ENCODE measurements at regions not wholly inside any gene's neighbourhood (a gene's known extent, or its start where the extent isn't known, plus 50 kb on each side); places are given as distances from the start of the nearest gene placed in this dataset.

DNA sequence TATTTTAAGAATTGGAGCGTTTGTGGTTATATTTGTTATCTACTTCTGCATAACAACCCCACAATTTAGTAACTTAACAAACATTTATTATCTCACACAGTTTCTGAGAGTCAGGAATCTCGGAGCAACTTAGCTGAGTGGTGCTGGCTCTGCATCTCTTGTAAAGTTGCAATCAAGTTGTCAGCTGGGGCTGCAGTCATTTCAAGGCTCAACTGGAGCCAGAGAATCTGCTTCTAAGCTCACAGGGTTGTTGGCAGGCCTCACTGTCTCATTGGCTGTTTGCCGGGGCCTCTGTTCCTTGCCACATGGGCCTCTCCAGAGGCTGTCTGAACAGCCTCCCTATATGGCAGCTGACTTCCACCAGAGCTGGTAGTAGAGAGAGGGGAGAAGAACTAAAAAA is 281.2 kb upstream of the GNPDA2 start:
- no peak overlapping the region for H2BK12ac ChIP-seq (ENCODE audit: low read length in 2 of 2)
- no peak overlapping the region for H3K23ac ChIP-seq (ENCODE audit: low read length in 2 of 2)
- WGBS = 90% methylated on average over 2 of the region's 3 CpGs

DNA sequence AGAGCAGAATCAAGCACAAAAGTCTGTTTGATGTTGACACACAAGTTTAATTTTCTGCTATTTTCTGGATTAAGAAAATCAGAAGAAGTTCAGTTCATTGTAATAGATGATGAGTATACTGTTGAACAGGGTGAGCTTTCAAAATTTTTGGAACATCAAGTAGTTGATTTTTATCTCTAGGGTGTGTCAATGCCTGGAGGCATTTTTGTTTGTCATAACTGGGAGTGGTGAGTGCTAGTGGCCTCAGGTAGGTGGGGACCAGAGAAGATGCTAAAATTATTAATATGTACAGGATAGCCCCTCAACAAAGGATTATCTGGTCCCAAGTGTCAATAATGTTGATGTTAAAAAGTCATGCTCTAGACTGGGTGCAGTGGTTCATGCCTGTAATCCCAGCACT is 279.7 kb upstream of the GNPDA2 start:
- Histone ChIP-seq H3K9me3 (ENCODE audit: control insufficient read depth, low read length) (no peaks in the 10 kb centered on the region), H2BK12ac (ENCODE audit: low read length in 2 of 2) (no peak overlapping the region), H3K4me2 (ENCODE audit: low read length, poor library complexity, severe bottlenecking) (no peak overlapping the region), H2BK5ac (ENCODE audit: low read depth, low read length, poor library complexity, severe bottlenecking) (no peak overlapping the region), H3K27me3 (ENCODE audit: control insufficient read depth in 1 of 2, insufficient read depth in 1 of 2, low read length in 2 of 2) (no peaks in the 10 kb centered on the region), H3K14ac (ENCODE audit: low read length in 2 of 2) (no peak overlapping the region), H3K79me1 (replicated peaks; ENCODE audit: low read length, poor library complexity, severe bottlenecking) (no peaks in the 10 kb centered on the region), H3K23ac (ENCODE audit: low read length in 2 of 2) (no peak overlapping the region), H2BK120ac (ENCODE audit: low read depth, low read length) (no peak overlapping the region), H3K9ac (ENCODE audit: low read length) (no peak overlapping the region), H2BK15ac (ENCODE audit: low read depth, poor library complexity, severe bottlenecking) (no peak overlapping the region), H3K36me3 (ENCODE audit: control insufficient read depth in 1 of 2, insufficient read depth in 2 of 2, low read depth in 1 of 2, low read length in 2 of 2) (no peaks in the 10 kb centered on the region), H4K91ac (ENCODE audit: low read length) (no peak overlapping the region), H2AFZ (ENCODE audit: low read depth, low read length) (no peak overlapping the region), H3K4me1 (ENCODE audit: control insufficient read depth, insufficient read depth, low read depth, low read length) (no peaks in the 10 kb centered on the region), H2AK5ac (ENCODE audit: low read length, severe bottlenecking) (no peak overlapping the region), H3K27ac (ENCODE audit: low read length, poor library complexity, severe bottlenecking) (no peak overlapping the region), H3K4ac (ENCODE audit: low read depth in 1 of 2, low read length in 2 of 2) (no peak overlapping the region), H4K8ac (ENCODE audit: low read length) (no peak overlapping the region), H3K4me3 (ENCODE audit: insufficient read depth in 1 of 2, low read depth in 1 of 2, low read length in 2 of 2) (no peak overlapping the region), H3K18ac (ENCODE audit: low read depth in 1 of 2, low read length in 2 of 2) (no peak overlapping the region)
- no peak for DNase-seq

More for the DNA sequence above, 281.2 kb upstream of the GNPDA2 start:
- Histone ChIP-seq H3K36me3 (ENCODE audit: control insufficient read depth in 1 of 2, insufficient read depth in 2 of 2, low read depth in 1 of 2, low read length in 2 of 2) (no peaks in the 10 kb centered on the region), H2AFZ (ENCODE audit: low read depth, low read length) (no peak overlapping the region), H3K14ac (ENCODE audit: low read length in 2 of 2) (no peak overlapping the region), H2BK15ac (ENCODE audit: low read depth, poor library complexity, severe bottlenecking) (no peak overlapping the region), H3K4me2 (ENCODE audit: low read length, poor library complexity, severe bottlenecking) (no peak overlapping the region), H3K4ac (ENCODE audit: low read depth in 1 of 2, low read length in 2 of 2) (no peak overlapping the region), H3K18ac (ENCODE audit: low read depth in 1 of 2, low read length in 2 of 2) (no peak overlapping the region), H2BK5ac (ENCODE audit: low read depth, low read length, poor library complexity, severe bottlenecking) (no peak overlapping the region), H2AK5ac (ENCODE audit: low read length, severe bottlenecking) (no peak overlapping the region), H4K8ac (ENCODE audit: low read length) (no peak overlapping the region), H3K27me3 (ENCODE audit: control insufficient read depth in 1 of 2, insufficient read depth in 1 of 2, low read length in 2 of 2) (no peaks in the 10 kb centered on the region), H2BK120ac (ENCODE audit: low read depth, low read length) (no peak overlapping the region), H4K91ac (ENCODE audit: low read length) (no peak overlapping the region), H3K9ac (ENCODE audit: low read length) (no peak overlapping the region), H3K4me1 (ENCODE audit: control insufficient read depth, insufficient read depth, low read depth, low read length) (no peaks in the 10 kb centered on the region), H3K4me3 (ENCODE audit: insufficient read depth in 1 of 2, low read depth in 1 of 2, low read length in 2 of 2) (no peak overlapping the region), H3K79me1 (replicated peaks; ENCODE audit: low read length, poor library complexity, severe bottlenecking) (no peaks in the 10 kb centered on the region), H3K27ac (ENCODE audit: low read length, poor library complexity, severe bottlenecking) (no peak overlapping the region), H3K9me3 (ENCODE audit: control insufficient read depth, low read length) (no peaks in the 10 kb centered on the region)
- DNase-seq = no peak

DNA sequence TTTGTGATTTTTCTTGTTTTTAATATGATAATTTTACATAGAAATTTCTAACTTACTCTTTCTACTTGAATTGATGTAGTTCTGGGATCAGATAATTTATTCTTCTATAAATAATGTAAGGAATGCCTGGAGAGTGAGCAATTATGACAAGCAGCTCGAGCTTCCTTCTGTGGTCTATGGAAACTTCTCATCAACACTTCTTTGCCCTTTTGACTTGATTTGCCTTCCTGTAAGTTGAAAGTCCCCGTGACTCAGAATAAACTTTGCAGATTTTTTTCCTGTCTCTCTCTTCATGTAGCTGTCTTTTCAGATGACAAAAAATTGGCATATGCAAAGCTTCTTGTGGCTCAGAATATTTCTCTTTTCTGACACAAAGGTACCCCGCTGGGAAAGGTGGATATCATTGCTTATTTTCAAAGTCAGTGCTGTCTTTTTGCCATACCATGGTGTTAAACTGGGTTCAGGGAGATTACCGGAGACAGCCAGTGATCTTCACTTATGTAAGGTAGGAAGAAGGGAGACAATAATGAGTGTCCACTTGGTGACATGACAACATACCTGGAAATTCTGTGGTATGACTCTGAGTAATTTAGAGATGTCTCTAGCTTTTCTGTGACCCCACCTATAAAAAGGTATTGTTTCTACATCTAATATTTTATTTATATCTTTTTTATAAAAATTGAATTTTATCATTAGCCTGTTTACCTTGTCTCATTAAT is 278.6 kb upstream of the GNPDA2 start:
- H3K36me3 ChIP-seq (ENCODE audit: control insufficient read depth in 1 of 2, insufficient read depth in 2 of 2, low read depth in 1 of 2, low read length in 2 of 2) = no peaks in the 10 kb centered on the region
- no peak overlapping the region for H2BK15ac ChIP-seq (ENCODE audit: low read depth, poor library complexity, severe bottlenecking)
- H3K4me1 ChIP-seq (ENCODE audit: control insufficient read depth, insufficient read depth, low read depth, low read length) = no peaks in the 10 kb centered on the region
- no peak overlapping the region for H3K23ac ChIP-seq (ENCODE audit: low read length in 2 of 2)
- H3K27me3 ChIP-seq (ENCODE audit: control insufficient read depth in 1 of 2, insufficient read depth in 1 of 2, low read length in 2 of 2) = no peaks in the 10 kb centered on the region
- H2BK5ac ChIP-seq (ENCODE audit: low read depth, low read length, poor library complexity, severe bottlenecking) = no peak overlapping the region
- no peak overlapping the region for H3K27ac ChIP-seq (ENCODE audit: low read length, poor library complexity, severe bottlenecking)
- H3K9ac ChIP-seq (ENCODE audit: low read length) = no peak overlapping the region
- no peak overlapping the region for H4K8ac ChIP-seq (ENCODE audit: low read length)
- DNase-seq = peak; percentile 30
- 52% methylated on average over 4 of the region's 4 CpGs for WGBS
- no peak overlapping the region for H3K18ac ChIP-seq (ENCODE audit: low read depth in 1 of 2, low read length in 2 of 2)
- no peak overlapping the region for H3K4me2 ChIP-seq (ENCODE audit: low read length, poor library complexity, severe bottlenecking)
- H3K4me3 ChIP-seq (ENCODE audit: insufficient read depth in 1 of 2, low read depth in 1 of 2, low read length in 2 of 2) = no peak overlapping the region
- H4K91ac ChIP-seq (ENCODE audit: low read length) = no peak overlapping the region
- no peak overlapping the region for H2BK12ac ChIP-seq (ENCODE audit: low read length in 2 of 2)
- no peak overlapping the region for H3K4ac ChIP-seq (ENCODE audit: low read depth in 1 of 2, low read length in 2 of 2)
- H3K9me3 ChIP-seq (ENCODE audit: control insufficient read depth, low read length) = no peaks in the 10 kb centered on the region
- no peak overlapping the region for H2AFZ ChIP-seq (ENCODE audit: low read depth, low read length)
- H2BK120ac ChIP-seq (ENCODE audit: low read depth, low read length) = no peak overlapping the region
- no peak overlapping the region for H3K14ac ChIP-seq (ENCODE audit: low read length in 2 of 2)
- no peaks in the 10 kb centered on the region for H3K79me1 ChIP-seq (replicated peaks; ENCODE audit: low read length, poor library complexity, severe bottlenecking)
- H2AK5ac ChIP-seq (ENCODE audit: low read length, severe bottlenecking) = no peak overlapping the region

DNA sequence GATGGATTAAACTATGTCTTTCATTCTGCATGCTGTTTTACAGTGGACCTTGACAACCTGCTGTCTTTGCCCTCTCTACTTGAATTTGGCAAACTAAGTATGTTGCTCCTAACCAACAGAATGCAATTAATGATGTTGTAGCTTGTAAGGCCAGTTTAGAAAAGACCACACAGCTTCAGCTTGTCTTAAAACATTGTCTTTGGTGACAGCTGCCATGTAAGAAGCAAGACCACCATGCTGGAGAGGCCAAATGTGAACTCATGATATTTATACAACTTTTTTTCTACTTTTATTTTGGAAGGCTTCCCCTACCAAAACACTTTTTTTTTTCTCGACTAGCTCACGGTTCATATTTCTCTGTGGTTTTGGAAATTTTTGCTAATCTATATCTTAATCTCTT is 278.0 kb upstream of the GNPDA2 start:
- Histone ChIP-seq H3K4me2 (ENCODE audit: low read length, poor library complexity, severe bottlenecking) (no peak overlapping the region), H3K27ac (ENCODE audit: low read length, poor library complexity, severe bottlenecking) (no peak overlapping the region), H3K27me3 (ENCODE audit: control insufficient read depth in 1 of 2, insufficient read depth in 1 of 2, low read length in 2 of 2) (no peaks in the 10 kb centered on the region), H2BK15ac (ENCODE audit: low read depth, poor library complexity, severe bottlenecking) (no peak overlapping the region), H3K4me1 (ENCODE audit: control insufficient read depth, insufficient read depth, low read depth, low read length) (no peaks in the 10 kb centered on the region), H3K4me3 (ENCODE audit: insufficient read depth in 1 of 2, low read depth in 1 of 2, low read length in 2 of 2) (no peak overlapping the region), H4K8ac (ENCODE audit: low read length) (no peak overlapping the region), H2BK120ac (ENCODE audit: low read depth, low read length) (no peak overlapping the region), H2AFZ (ENCODE audit: low read depth, low read length) (no peak overlapping the region), H3K9ac (ENCODE audit: low read length) (no peak overlapping the region), H3K18ac (ENCODE audit: low read depth in 1 of 2, low read length in 2 of 2) (no peak overlapping the region), H3K14ac (ENCODE audit: low read length in 2 of 2) (no peak overlapping the region), H2AK5ac (ENCODE audit: low read length, severe bottlenecking) (no peak overlapping the region), H4K91ac (ENCODE audit: low read length) (no peak overlapping the region), H2BK12ac (ENCODE audit: low read length in 2 of 2) (no peak overlapping the region), H3K36me3 (ENCODE audit: control insufficient read depth in 1 of 2, insufficient read depth in 2 of 2, low read depth in 1 of 2, low read length in 2 of 2) (no peaks in the 10 kb centered on the region), H3K79me1 (replicated peaks; ENCODE audit: low read length, poor library complexity, severe bottlenecking) (no peaks in the 10 kb centered on the region), H3K23ac (ENCODE audit: low read length in 2 of 2) (no peak overlapping the region), H3K9me3 (ENCODE audit: control insufficient read depth, low read length) (no peaks in the 10 kb centered on the region), H2BK5ac (ENCODE audit: low read depth, low read length, poor library complexity, severe bottlenecking) (no peak overlapping the region), H3K4ac (ENCODE audit: low read depth in 1 of 2, low read length in 2 of 2) (no peak overlapping the region)
- no CpG with 5 or more reads among the region's 2 CpGs for WGBS
- DNase-seq = no peak

Data from mesenchymal stem cell (in vitro differentiated cells and primary cell).